22Rv1 (cell line): ENCODE measurements at regions not wholly inside any gene's neighbourhood (a gene's known extent, or its start where the extent isn't known, plus 50 kb on each side); places are given as distances from the start of the nearest gene placed in this dataset.

Experiments
- H3K27ac ChIP-seq: fragments of 450-650 bp; 2 replicates; pipeline ENCODE4 v1.5.1; 2017
- CTCF ChIP-seq: fragments of 450-650 bp; IDR thresholded peaks from 2 replicates; pipeline ENCODE4 v1.5.1; 2017; ENCODE audit warnings: mild to moderate bottlenecking
- ZFX ChIP-seq: fragments of 450-650 bp; IDR thresholded peaks from 2 replicates; pipeline ENCODE4 v1.6.1; 2017; ENCODE audit warnings: antibody characterized with exemption, borderline replicate concordance

DNA sequence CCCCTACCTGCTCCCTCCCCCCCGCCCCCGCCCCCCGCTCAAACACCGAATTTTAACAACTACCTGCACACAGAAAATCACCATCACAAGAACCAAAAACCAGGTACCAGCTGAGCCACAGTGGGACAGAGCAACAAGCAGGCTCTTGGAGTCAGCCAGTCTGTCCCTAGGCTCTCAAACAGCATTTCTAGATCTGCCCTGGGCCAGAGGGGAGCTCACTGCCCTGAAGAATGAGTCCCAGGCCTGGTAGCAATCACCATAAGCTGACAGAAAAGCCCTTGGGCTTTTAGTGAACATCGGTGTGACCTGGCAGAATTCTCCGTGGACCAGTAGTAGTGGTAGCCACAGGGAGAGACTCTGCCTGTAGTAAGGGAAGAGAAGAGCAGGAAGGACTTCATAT, 58.3 kb downstream of the C11orf87 start:
- no peak overlapping the region for H3K27ac ChIP-seq
- TF ChIP-seq CTCF (no peak), ZFX (no peak)

GRCh38 chr11:109486129-109486528, 64.1 kb downstream of the C11orf87 start:
- H3K27ac ChIP-seq = no peak overlapping the region
- no peak for TF ChIP-seq ZFX
- no peak for TF ChIP-seq CTCF

DNA sequence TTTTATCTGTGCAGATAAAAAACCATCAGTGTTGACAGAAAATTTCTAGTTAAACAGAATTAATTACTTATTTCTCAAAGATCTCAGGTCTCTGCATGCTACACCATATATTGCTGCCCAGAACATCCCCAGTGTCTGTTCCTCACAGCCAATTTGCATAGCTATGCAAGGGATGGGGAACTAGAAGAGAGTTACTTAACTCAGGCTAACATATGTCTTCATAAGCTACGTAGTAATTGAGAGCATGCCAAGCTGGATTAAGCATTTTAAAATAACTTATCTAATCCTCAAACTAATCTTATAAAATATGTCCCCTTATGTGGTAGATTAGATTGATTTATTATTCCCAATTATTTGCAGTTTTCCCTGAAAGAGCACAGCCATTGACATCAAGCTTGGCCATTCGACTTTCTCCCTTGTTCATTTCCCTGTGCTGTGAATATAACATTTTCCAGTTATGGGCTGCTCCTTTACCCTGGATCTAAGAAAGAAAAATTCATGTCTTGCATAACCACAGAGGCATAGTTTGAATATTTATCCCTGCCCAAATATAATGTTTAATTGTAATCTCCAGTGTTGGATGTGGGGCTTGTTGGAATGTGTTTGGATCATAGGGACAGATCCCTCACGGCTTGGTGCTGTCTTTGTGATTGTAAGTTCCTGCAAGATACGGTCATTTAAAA, 69.1 kb downstream of the C11orf87 start:
- H3K27ac ChIP-seq = no peak overlapping the region
- TF ChIP-seq ZFX = no peak
- TF ChIP-seq CTCF = no peak

- no peak overlapping the region for H3K27ac ChIP-seq
- TF ChIP-seq ZFX (no peak), CTCF (no peak)
These were observed 84.1 kb downstream of the C11orf87 start for GRCh38 chr11:109506115-109506514.

DNA sequence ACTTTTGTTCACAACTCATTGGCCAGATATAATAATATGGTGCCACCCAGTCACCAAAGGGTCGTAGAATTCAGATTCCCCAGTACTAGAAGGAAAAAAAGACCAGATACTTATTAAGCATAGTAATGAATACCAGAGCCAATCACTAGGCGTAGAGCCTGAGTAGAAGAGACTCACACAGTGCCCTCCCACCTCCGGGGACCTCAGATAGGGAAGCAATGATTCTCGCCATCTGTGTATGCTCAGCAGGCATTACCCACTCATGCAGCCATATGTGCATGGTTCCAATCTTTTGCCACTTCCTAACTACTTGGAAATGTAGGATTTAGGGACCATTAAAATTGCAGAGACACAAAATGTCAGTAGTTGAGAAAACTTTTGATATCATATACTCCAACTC, 85.3 kb downstream of the C11orf87 start:
- H3K27ac ChIP-seq = no peak overlapping the region

DNA sequence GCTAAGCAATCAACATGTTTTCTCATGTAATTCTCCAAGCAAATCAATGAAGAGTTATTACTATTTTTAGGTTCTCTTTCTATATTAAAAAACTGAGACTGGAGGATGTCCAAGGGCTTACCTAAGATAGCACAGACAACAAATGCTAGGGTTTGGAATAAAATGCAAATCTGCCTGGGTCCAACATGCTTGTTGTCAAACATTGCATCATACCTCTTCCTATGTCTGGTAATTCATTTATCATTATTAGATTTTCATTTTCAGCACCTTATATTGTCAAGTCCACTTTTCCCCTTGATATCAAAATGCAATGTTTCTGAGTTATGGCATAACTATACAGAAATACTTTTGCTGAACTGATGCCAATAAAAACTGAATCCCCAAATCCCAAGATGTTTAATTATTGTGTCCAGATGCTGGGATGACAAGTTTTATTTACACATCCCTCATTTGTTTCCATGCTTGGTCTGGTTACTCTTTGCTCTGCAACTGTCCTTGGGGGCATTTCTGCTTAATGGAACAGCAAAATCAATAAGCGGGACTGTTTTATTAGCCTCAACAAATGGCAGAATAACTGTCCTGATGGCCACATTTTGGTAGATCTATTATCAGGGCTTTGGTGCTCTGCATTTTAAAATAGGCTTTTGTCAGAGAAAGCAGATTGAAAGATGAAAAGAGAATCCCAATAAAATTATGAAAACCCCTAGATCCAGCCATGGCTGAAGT, 86.0 kb downstream of the C11orf87 start:
- no peak overlapping the region for H3K27ac ChIP-seq
- TF ChIP-seq CTCF (no peak), ZFX (no peak)

More for the DNA sequence above, 85.3 kb downstream of the C11orf87 start:
- TF ChIP-seq CTCF = no peak
- no peak for TF ChIP-seq ZFX

DNA sequence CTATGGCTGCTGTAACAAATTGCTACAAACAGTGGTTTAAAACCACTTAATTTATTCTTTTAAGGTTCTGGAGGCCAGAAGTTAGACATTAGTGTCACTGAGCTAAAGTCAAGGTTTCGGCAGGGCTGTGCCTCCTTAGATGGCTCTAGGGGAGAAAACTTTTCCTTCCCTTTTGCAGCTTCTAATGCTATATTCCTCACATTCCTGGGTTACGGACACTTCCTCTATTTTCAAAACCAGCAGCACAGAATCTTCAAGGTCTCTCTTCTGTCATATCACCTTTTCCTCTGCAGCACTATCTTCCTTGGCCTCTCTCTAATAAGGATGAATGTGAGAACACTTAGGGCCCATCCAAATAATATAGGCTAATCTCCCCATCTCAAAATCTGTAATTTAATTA, 87.0 kb downstream of the C11orf87 start:
- no peak for TF ChIP-seq ZFX
- no peak for TF ChIP-seq CTCF
- H3K27ac ChIP-seq = no peak overlapping the region
